Gastroesophageal sphincter (tissue), 4 donors: ENCODE measurements at regions not wholly inside any gene's neighbourhood (a gene's known extent, or its start where the extent isn't known, plus 50 kb on each side); places are given as distances from the start of the nearest gene placed in this dataset.

Experiments
- ATAC-seq: fragments of 150-250 bp; one replicate; pipeline ENCODE4 v1.9.1; 2016; ENCODE audit warnings: mild to moderate bottlenecking, moderate library complexity
- H3K27ac ChIP-seq, 4 donors: fragments of 200-600 bp; sonication (generic) in 3 of 4; 1 replicate in 3 of 4; 2 replicates in 1 of 4; pipeline ENCODE4 v1.5.1; 2016 to 2019
- H3K27me3 ChIP-seq: fragments of 200-600 bp; sonication (generic); one replicate; pipeline ENCODE4 v1.5.1; 2019
- H3K36me3 ChIP-seq, 2 donors: fragments of 200-600 bp; sonication (generic); one replicate each; pipeline ENCODE4 v1.5.1; 2019; ENCODE audit warnings: control low read depth in 1 of 2
- H3K4me1 ChIP-seq, 3 donors: fragments of 200-600 bp; sonication (generic); 1 replicate in 2 of 3; 2 replicates in 1 of 3; pipeline ENCODE4 v1.5.1; 2016 to 2019; ENCODE audit warnings: control low read depth in 2 of 3
- H3K4me3 ChIP-seq, 2 donors: fragments of 200-600 bp; sonication (generic); one replicate each; pipeline ENCODE4 v1.5.1; 2019; ENCODE audit warnings: mild to moderate bottlenecking in 1 of 2, moderate library complexity in 1 of 2
- H3K9me3 ChIP-seq, 3 donors: fragments of 200-600 bp; sonication (generic); one replicate each; pipeline ENCODE4 v1.5.1; 2017 to 2019; ENCODE audit warnings: control low read depth in 2 of 3
- EP300 ChIP-seq: sonication (generic); formaldehyde crosslinking; IDR thresholded peaks from one replicate; pipeline ENCODE4 v1.6.1; 2017; ENCODE audit warnings: antibody characterized with exemption, mild to moderate bottlenecking
- POLR2A ChIP-seq, 2 donors: fragments of 450-650 bp; IDR thresholded peaks; one replicate each; pipeline ENCODE4 v1.6.1; 2017; ENCODE audit warnings: antibody characterized with exemption in 2 of 2, mild to moderate bottlenecking in 2 of 2, moderate library complexity in 1 of 2
- POLR2AphosphoS5 ChIP-seq: sonication (generic); formaldehyde crosslinking; IDR thresholded peaks from one replicate; pipeline ENCODE4 v1.6.1; 2017; ENCODE audit warnings: antibody characterized with exemption
- WGBS, 2 donors: methylation state at CpG; one replicate each; pipeline ENCODE4 v1.1.5; 2018; ENCODE audit warnings: low coverage in 1 of 2; 5-methylcytosine and 5-hydroxymethylcytosine counted together
- TF ChIP-seq, protein P1 (sequence below), 4 experiments: fragments of 200-600 bp in 2 of 4; fragments of 450-650 bp in 2 of 4; sonication (generic) in 1 of 4; IDR thresholded peaks; one replicate each; pipeline ENCODE4 v1.5.1; 2017 to 2019; ENCODE audit warnings: antibody characterized with exemption in 4 of 4, mild to moderate bottlenecking in 2 of 4, moderate library complexity in 2 of 4

DNA sequence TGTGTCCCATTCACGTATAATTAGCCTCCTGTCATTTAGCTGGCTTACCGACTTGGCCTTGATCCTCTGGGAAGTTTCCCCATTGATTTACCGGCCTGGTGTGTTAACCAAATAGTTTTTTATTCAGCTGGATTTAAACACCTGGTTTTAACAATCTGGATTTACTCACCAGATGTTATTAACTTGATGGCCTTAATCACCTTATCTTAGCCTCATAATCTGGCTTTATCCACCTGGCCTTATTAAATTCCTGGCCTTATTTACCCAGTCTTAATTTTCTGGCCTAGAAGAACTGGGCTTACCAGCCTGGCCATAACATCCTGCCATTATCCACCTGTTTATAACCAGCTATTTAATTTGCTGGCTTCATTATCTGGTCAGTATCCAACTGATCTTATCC, 89.9 kb downstream of the IL12A start:
- H3K4me3 ChIP-seq = no peak overlapping the region
- no peaks in the 10 kb centered on the region for H3K9me3 ChIP-seq
- no peaks in the 10 kb centered on the region for H3K4me1 ChIP-seq
- H3K36me3 ChIP-seq = no peaks in the 10 kb centered on the region
- 60 to 73% methylated on average over 3 of the region's 3 CpGs for WGBS, 2 donors
- H3K27me3 ChIP-seq = no peaks in the 10 kb centered on the region
- H3K27ac ChIP-seq = no peak overlapping the region
- no peak for ATAC-seq
- TF ChIP-seq EP300 (no peak), POLR2A (IDR thresholded peaks at IDR 0.05) (no peak), POLR2AphosphoS5 (no peak)
- TF ChIP-seq, protein P1, sequence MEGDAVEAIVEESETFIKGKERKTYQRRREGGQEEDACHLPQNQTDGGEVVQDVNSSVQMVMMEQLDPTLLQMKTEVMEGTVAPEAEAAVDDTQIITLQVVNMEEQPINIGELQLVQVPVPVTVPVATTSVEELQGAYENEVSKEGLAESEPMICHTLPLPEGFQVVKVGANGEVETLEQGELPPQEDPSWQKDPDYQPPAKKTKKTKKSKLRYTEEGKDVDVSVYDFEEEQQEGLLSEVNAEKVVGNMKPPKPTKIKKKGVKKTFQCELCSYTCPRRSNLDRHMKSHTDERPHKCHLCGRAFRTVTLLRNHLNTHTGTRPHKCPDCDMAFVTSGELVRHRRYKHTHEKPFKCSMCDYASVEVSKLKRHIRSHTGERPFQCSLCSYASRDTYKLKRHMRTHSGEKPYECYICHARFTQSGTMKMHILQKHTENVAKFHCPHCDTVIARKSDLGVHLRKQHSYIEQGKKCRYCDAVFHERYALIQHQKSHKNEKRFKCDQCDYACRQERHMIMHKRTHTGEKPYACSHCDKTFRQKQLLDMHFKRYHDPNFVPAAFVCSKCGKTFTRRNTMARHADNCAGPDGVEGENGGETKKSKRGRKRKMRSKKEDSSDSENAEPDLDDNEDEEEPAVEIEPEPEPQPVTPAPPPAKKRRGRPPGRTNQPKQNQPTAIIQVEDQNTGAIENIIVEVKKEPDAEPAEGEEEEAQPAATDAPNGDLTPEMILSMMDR (IDR thresholded peaks at IDR 0.05) = no peak

DNA sequence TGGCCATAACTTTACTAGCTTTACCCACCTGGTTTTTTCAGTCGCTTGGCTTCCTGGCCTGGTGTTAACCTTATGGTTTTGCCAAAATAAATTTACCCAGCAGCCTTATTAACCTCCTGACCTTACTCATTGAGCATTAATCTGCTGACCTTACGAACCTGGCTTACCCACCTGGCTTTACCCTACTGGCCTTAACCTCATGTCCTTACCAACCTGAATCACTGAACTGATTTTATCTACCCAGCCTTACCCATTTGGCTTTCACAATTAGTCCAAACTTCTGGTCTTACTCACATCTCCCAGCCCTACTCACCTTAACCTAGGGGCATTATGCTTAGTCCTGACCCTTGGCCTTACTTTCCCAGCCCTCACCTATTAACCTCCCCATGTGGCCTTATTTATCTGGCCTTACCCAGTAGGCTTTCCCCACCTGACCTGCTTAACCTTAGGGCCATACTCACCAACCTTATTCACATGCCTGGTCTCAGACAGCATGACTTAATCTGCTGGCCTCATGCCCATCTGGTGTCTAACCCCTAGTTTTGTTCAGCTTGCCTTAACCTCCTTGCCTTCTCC, 93.4 kb downstream of the IL12A start:
- no peak for ATAC-seq
- no peak overlapping the region for H3K4me3 ChIP-seq
- no peaks in the 10 kb centered on the region for H3K9me3 ChIP-seq
- TF ChIP-seq POLR2A (IDR thresholded peaks at IDR 0.05) = no peak
- TF ChIP-seq EP300 = no peak
- TF ChIP-seq, protein P1 (IDR thresholded peaks at IDR 0.05) = no peak
- no peak for TF ChIP-seq POLR2AphosphoS5
- H3K36me3 ChIP-seq = no peaks in the 10 kb centered on the region
- H3K27ac ChIP-seq = no peak overlapping the region
- H3K27me3 ChIP-seq = no peaks in the 10 kb centered on the region
- 90 to 100% methylated on average over 1 to 2 of the region's 2 CpGs for WGBS, 2 donors
- no peaks in the 10 kb centered on the region for H3K4me1 ChIP-seq

DNA sequence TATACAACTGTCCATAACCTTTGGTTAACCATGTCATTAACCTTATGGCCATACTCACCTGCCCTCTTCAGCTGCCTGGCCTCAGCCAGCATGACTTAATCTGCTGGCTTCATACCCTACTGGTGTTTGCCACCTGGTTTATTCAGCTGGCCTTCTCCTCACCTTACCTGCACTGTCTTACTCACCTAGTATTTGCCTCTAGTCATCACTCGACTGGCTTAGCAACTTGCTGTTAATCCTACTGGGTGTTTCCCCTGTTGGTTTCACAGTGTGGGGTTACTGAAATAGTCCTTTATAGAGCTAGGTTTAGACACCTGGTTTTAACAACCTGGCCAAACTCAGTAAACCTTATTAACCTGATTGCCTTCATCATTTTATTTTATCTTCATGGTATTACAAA, 96.4 kb downstream of the IL12A start:
- H3K27ac ChIP-seq = no peak overlapping the region
- no peak overlapping the region for H3K4me3 ChIP-seq
- H3K4me1 ChIP-seq = no peaks in the 10 kb centered on the region
- no peaks in the 10 kb centered on the region for H3K36me3 ChIP-seq
- TF ChIP-seq EP300 (no peak), POLR2AphosphoS5 (no peak), POLR2A (IDR thresholded peaks at IDR 0.05) (no peak)
- TF ChIP-seq, protein P1 (IDR thresholded peaks at IDR 0.05) = no peak
- H3K9me3 ChIP-seq = no peaks in the 10 kb centered on the region
- WGBS, 2 donors = 90 to 100% methylated on average over 1 of the region's 1 CpG
- no peaks in the 10 kb centered on the region for H3K27me3 ChIP-seq
- no peak for ATAC-seq

DNA sequence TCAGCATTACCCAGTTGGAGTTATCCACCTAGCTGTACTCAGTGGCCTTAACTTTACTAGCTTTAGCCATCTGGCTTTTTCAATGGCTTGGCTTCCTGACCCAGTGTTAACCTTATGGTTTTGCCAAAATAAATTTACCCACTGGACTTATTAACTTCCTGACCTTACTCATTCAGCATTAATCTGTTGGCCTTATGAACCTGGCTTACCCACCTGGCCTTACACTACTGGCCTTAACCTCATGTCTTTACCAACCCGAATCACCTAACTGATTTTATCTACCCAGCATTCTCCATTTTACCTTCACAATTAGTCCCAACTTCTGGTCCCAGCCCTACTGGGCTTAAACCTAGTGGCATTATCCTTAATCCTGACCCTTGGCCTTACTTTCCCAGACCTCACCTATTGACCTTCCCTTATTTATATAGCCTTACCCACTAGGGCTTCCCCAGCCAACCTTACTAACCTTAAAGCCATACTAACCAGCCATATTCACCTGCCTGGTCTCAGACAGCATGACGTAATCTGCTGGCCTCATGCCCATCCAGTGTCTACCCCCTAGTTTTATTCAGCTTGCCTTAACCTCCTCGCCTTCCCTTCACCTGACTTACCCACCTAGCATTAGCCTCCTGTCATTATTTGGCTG, 100.0 kb downstream of the IL12A start:
- WGBS, 2 donors = 90 to 95% methylated on average over 3 of the region's 3 CpGs
- Histone ChIP-seq H3K9me3 (no peaks in the 10 kb centered on the region), H3K27me3 (no peaks in the 10 kb centered on the region), H3K4me3 (no peak overlapping the region), H3K36me3 (no peaks in the 10 kb centered on the region), H3K4me1 (no peaks in the 10 kb centered on the region), H3K27ac (no peak overlapping the region)
- TF ChIP-seq, protein P1 (IDR thresholded peaks at IDR 0.05) = no peak
- no peak for ATAC-seq

DNA sequence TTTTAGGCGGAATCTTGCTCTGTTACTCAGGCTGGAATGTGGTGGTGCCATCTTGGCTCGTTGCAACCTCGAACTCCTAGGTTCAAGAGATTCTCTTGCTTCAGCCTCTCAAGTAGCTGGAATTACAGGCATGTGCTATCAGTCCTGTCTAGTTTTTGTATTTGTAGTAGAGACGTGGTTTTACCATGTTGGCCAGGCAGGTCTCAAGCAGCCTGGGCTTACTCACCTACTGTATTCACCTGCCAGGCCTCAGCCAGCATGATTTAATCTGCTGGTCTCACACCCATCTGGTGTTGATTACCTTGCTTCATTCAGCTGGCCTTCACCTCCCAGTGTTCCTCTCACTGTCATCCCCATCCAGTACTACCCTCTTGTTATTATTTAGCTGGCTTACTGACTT, 102.0 kb downstream of the IL12A start:
- WGBS, 2 donors = 88 to 94% methylated on average over 3 to 4 of the region's 4 CpGs
- no peak overlapping the region for H3K27ac ChIP-seq
- H3K4me3 ChIP-seq = no peak overlapping the region
- no peaks in the 10 kb centered on the region for H3K4me1 ChIP-seq
- H3K36me3 ChIP-seq = no peaks in the 10 kb centered on the region
- no peaks in the 10 kb centered on the region for H3K27me3 ChIP-seq
- no peaks in the 10 kb centered on the region for H3K9me3 ChIP-seq
- no peak for ATAC-seq
- TF ChIP-seq POLR2A (IDR thresholded peaks at IDR 0.05) (no peak), POLR2AphosphoS5 (no peak), EP300 (no peak)
- TF ChIP-seq, protein P1 (IDR thresholded peaks at IDR 0.05) = no peak
